Germinal center (tissue), 1 donor: ENCODE measurements at regions not wholly inside any gene's neighbourhood (a gene's known extent, or its start where the extent isn't known, plus 50 kb on each side); places are given as distances from the start of the nearest gene placed in this dataset.

ENCODE experiments used
- DNase-seq: peaks from one replicate; pipeline ENCODE4 v3.0.0; 2012; ENCODE audit warnings: mixed read lengths, low spot score

DNA sequence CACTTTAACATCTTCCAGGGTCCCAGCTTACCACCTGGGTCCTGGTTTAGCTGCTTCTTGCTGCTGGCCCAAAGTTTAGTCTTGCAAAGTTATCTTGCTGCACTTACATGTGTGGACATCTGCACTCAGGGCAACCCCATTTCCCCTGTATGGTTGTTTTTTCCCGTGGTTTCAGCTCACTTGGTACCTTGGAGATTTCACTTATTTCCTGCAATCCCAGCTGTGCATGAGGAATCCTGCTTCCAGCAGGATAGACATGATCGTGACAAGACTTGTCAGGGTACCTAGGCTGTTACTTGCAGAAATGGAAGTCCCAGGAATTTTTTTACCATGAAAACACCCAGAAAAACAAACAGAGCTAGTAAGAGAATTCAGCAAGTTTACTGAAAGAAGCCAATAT, 95.9 kb upstream of the LEP start:
- no peak for DNase-seq

DNA sequence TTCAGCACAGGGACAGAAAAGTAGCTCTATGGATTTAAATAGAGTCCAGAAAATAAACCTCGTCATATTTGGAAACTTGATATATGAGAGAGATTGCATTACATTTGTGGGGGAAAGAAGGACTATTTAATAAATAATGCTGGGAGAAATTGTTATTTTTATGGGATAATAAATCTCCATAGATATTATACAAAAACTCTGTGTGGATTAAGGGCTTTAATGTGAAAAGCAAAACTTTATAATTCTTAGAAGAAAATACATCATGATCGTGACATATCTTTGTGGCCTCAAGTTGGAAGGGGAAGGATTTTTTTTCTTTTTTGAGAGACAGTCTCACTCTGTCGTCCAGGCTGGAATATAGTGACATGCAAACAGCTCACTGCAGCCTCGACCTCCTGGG, 95.0 kb upstream of the LEP start:
- no peak for DNase-seq

GRCh38 chr7:128148676-128149075, 92.4 kb upstream of the LEP start:
- no peak for DNase-seq

- no peak for DNase-seq
Observed at GRCh38 chr7:128150223-128150865, 90.7 kb upstream of the LEP start.

GRCh38 chr7:128151635-128152034, 89.4 kb upstream of the LEP start:
- DNase-seq = no peak

DNA sequence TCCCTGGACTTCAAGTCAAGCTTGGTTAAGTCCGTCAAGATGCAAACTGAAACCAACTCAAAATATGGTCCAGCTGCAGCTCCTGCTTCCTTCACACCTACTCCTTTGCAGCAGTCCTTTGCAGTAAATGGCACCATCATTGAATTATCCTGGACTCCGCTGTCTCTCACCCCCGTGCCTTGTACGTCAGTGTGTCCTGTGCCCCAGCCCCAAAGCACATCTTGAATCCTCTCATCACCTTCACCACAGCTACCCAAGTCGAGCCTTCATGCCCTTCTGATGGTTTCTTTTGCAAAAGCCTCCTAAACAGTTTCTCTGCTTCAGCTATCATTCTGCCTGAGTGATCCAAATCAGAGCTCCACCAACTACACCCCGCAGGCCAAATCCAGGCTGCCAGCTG, 88.4 kb upstream of the LEP start:
- no peak for DNase-seq

GRCh38 chr7:128153436-128153835, 87.6 kb upstream of the LEP start:
- DNase-seq = no peak

- DNase-seq = no peak
Observed at GRCh38 chr7:128154504-128154903, 86.6 kb upstream of the LEP start.

- DNase-seq = no peak
Observed at GRCh38 chr7:128155100-128155740, 85.9 kb upstream of the LEP start.

DNA sequence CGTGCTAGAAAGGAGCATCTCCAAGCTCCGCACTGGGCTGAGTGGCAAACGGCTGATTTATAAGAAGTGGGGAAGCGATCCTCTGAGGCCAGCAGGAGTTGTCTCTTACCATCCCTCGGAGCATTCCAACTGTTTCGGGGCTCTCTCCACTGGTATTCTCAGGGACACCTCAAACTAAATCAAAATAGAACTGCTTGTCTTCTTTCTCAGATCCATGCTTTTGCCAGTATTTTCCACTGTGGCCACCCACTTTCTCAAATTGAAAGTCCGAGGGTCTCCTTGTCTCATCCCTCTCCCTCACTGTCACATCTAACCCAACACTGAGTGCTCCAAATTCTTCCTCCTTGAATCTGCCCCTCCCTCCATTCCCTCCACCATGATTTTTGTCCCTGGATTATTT, 83.2 kb upstream of the LEP start:
- no peak for DNase-seq

- no peak for DNase-seq
Observed at GRCh38 chr7:128158370-128158769, 82.7 kb upstream of the LEP start.

- DNase-seq = no peak
Observed at GRCh38 chr7:128160296-128160695, 80.8 kb upstream of the LEP start.

DNA sequence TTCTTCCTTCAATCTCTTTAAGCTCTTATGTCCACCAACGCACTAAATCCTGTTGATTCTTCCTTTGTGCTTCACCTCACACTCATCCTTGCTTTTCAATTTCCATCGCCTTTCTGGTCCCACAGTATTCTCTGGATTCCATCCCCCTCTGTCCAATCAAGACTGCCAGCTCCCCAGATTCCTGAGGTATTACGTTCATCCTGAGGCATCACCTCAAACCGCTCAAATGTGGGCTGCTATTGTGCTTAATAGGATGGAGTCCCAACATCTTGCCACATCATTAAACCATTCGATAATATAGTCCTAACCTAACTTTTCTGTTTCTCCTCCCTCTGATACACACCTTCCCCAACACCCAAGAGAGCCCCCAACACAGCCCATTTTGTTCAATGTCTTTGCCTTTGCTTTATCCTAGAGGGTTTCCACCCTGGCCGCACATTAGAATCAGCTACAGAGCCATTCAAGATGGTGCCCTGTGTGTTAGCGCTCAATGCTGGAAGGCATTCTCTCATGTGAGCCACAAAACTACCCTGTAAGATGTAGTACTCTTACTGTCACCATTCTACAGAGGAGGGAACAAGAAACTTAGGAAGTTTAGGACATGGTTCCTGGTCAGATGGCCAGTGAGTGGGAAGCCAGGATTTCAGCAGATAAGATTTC, 79.5 kb upstream of the LEP start:
- DNase-seq = no peak

GRCh38 chr7:128162666-128163065, 78.4 kb upstream of the LEP start:
- no peak for DNase-seq

DNA sequence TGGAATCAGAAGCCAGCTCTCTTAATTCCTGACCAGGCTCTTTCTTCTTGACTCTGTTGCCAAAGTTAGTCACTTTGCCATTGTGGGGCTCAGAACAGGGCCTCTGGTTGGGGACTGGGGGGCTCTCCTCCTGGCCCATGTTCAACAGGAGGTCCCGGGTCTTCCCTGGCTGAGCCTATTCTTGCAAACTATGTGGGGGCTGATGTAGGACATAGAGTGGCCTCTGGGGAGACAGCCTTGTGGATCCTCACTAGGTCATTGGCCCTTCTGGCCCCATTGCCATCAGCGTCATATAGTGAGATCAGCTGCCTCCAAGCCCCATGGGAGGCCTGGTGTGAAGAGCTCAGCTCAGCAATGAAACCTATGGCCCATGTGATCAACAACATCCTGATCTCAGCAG, 77.6 kb upstream of the LEP start:
- DNase-seq = no peak

DNA sequence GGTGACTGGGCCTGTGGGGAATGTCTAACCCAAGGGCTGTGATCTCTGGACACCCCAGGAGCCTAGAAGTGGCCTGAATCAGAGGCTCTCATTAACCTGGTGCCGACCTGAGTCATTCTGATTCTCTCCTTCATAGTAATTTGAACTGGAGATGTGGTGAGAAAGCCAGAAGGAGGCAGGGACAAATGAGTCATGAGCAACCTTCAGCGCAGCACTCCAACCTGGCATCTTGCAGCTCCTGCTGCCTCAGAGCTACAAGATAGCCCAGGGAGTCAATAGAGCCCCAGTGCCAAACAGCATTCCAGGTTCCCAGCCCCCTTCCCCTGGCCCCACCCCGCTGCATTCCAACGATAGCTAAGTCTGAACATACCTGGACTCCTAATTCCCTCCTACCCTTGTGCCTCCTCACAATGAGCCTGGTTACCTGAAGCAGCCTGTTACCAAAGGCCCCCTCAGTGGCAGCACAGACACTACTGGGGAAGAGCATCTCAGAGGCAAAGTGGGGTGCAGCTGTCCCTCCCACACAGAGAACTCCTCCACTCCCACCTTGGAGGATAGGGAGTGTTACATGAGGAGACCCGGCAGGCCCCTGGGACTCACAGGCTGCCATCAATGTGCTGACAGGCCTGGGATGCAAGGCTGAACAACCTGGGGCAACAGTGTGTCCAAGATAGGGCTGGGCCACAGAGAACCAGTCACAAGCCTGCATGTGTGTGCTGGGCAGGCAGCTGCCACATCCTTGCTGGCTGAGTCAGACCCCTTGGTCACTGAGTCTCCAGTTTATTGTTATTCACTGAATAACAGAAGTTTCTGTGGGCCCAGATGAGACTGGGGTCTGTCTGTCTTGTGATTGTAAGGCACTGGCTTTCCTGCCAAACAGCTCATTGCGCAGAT, 76.8 kb upstream of the LEP start:
- DNase-seq = no peak

- no peak for DNase-seq
Observed at GRCh38 chr7:128164955-128165670, 76.0 kb upstream of the LEP start.

- DNase-seq = no peak
Observed at GRCh38 chr7:128165927-128166420, 75.1 kb upstream of the LEP start.

DNA sequence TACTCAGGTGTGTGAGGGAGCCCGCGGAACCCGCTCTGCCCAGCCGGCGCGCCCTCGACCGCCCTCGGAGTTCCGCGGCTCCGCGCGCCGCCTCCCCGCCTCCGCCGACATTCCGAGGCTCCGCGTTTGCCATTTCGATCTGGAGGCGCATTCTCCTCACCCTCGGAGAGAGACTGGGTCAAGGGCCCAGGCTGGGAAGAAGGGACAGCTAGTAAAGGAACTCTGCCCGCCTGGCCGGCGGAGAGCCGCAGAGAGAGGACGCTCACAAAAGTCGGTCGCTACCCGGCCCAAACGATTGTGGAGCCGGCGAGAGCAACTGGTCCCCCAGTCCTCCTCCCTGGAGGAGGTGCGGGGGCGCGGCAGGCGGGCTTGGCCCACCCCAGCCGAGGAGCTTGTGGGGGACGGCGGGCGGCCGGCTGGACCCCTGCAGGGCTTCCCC, 74.5 kb upstream of the LEP start:
- DNase-seq = no peak

GRCh38 chr7:128167042-128167701, 73.9 kb upstream of the LEP start:
- DNase-seq = no peak
